ENCODE measurements at regions not wholly inside any gene's neighbourhood (a gene's known extent, or its start where the extent isn't known, plus 50 kb on each side); places are given as distances from the start of the nearest gene placed in this dataset.

- FAIRE-seq: no peak
- SMC1A ChIA-PET (ENCODE audit: uncharacterized antibody, unreplicated experiment): no interaction called here
Measured at GRCh38 chr10:36221101-36221500, 579.0 kb upstream of the FZD8 start.

More at GRCh38 chr10:36221101-36221500, 579.0 kb upstream of the FZD8 start:
- no peaks in the 10 kb centered on the region for H3K4me1 ChIP-seq (ENCODE audit: control insufficient read depth, insufficient read depth, low read length)
- no peaks in the 10 kb centered on the region for H3K79me2 ChIP-seq (ENCODE audit: control insufficient read depth, insufficient read depth, low read length)
- intact Hi-C loops (cut with micrococcal nuclease; ENCODE audit: unreplicated experiment): no loop called here
- no peak overlapping the region for H3K9ac ChIP-seq (ENCODE audit: control insufficient read depth, insufficient read depth, low read length)
- H3K4me3 ChIP-seq: no peak overlapping the region
- 0% methylated on average over 1 of the region's 1 CpG for WGBS (ENCODE audit: insufficient coverage, insufficient replicate concordance, low lambda C conversion rate, missing lambda C conversion rate)
- no peak for TF ChIP-seq SP1 (IDR thresholded peaks at IDR 0.05; ENCODE audit: low read depth, low read length)
- no peak for TF ChIP-seq ZNF217 (IDR thresholded peaks at IDR 0.05)
- TF ChIP-seq CBFB (IDR thresholded peaks at IDR 0.05; ENCODE audit: low read depth): no peak
- no peak for TF ChIP-seq ZBTB11 (CRISPR knock-in tag; IDR thresholded peaks at IDR 0.05)
- no peak for TF ChIP-seq KDM1A (IDR thresholded peaks at IDR 0.05; ENCODE audit: borderline replicate concordance)
- TF ChIP-seq E2F8 (IDR thresholded peaks at IDR 0.05; ENCODE audit: low read depth, partially characterized antibody): no peak
- no peak for TF ChIP-seq CBX5 (IDR thresholded peaks at IDR 0.05; ENCODE audit: low read depth)
- TF ChIP-seq MTA2 (IDR thresholded peaks at IDR 0.05; ENCODE audit: low read depth): no peak
- no peak for TF ChIP-seq RAD21 (IDR thresholded peaks at IDR 0.05; ENCODE audit: insufficient read depth, low read depth, low read length)
- no peak for TF ChIP-seq SREBF2 (IDR thresholded peaks at IDR 0.05; ENCODE audit: low read length)
- no peak for TF ChIP-seq TAF1 (IDR thresholded peaks at IDR 0.05; ENCODE audit: borderline replicate concordance, low read depth, low read length)
- TF ChIP-seq RBBP5 (conservative IDR thresholded peaks at IDR 0.05): no peak
- no peak for TF ChIP-seq ASH2L (IDR thresholded peaks at IDR 0.05; ENCODE audit: borderline replicate concordance, low read depth)
- no peak for TF ChIP-seq MYC (IDR thresholded peaks at IDR 0.05; ENCODE audit: insufficient read depth, insufficient read length, insufficient replicate concordance, low read length, severe bottlenecking)
- no peak for TF ChIP-seq SIX5 (IDR thresholded peaks at IDR 0.05; ENCODE audit: low read depth, low read length, severe bottlenecking)
- no peak for TF ChIP-seq MEF2B (IDR thresholded peaks at IDR 0.05; ENCODE audit: partially characterized antibody, poor library complexity, severe bottlenecking)
- no peak for TF ChIP-seq IRF4 (IDR thresholded peaks at IDR 0.05; ENCODE audit: low read depth, low read length)
- TF ChIP-seq ZNF207 (IDR thresholded peaks at IDR 0.05; ENCODE audit: borderline replicate concordance): no peak
- TF ChIP-seq FOXK2 (IDR thresholded peaks at IDR 0.05): no peak
- ATAC-seq (no peak), DNase-seq (ENCODE audit: low read depth, low spot score) (no peak)
- H3K9me3 ChIP-seq (replicated peaks; ENCODE audit: control insufficient read depth, insufficient read depth, low read length): no peaks in the 10 kb centered on the region
- CTCF ChIA-PET: no interaction called here
- no peak overlapping the region for H3K4me2 ChIP-seq (ENCODE audit: control insufficient read depth, insufficient read depth)
- POLR2A ChIA-PET: no interaction called here
- H2AFZ ChIP-seq (ENCODE audit: control insufficient read depth, low read depth, low read length): no peak overlapping the region
- H3K27me3 ChIP-seq (replicated peaks in 1 of 2; ENCODE audit: control insufficient read depth in 2 of 2, insufficient read depth in 2 of 2, low read length in 1 of 2): no peaks in the 10 kb centered on the region
- no peak overlapping the region for H3K27ac ChIP-seq (ENCODE audit: control insufficient read depth, insufficient read depth)
- in situ Hi-C loops (cut with MboI): no loop called here
- BruUV-seq (replicated peaks): no TSS peak
- no peaks in the 10 kb centered on the region for H3K36me3 ChIP-seq (ENCODE audit: control insufficient read depth in 2 of 2, insufficient read depth in 2 of 2, low read length in 1 of 2)
- H4K20me1 ChIP-seq (ENCODE audit: control insufficient read depth, insufficient read depth): no peaks in the 10 kb centered on the region
- RAD21 ChIA-PET (ENCODE audit: unreplicated experiment): no interaction called here
